Activated CD4-positive, alpha-beta T cell treated with anti-CD3 and anti-CD28 coated beads for 24 hours (primary cell): ENCODE measurements at regions not wholly inside any gene's neighbourhood (a gene's known extent, or its start where the extent isn't known, plus 50 kb on each side); places are given as distances from the start of the nearest gene placed in this dataset.

ENCODE experiments used
- DNase-seq, 2 donors: peaks; one replicate each; pipeline ENCODE4 v3.0.0-alpha.2; 2020; ENCODE audit warnings: low read depth in 2 of 2

DNA sequence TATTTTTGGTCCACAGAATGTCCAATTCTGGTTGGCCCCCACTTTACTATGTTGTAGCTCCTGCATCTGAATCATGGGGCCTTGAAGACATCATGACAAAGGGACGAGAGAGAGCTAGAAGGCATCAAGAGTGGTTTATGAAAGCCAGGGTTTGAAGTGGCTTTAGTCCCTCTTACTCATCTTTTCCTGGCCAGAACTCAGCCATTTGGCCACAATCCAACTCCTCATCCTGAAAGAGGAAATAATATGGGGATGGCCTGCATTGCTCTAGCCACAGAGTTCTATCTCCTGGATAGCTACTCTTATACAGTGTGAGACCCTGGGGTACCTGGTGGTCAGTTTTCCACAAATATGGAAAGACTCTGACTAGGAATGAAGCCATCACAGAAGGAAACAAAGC lies 418.9 kb downstream of the XPNPEP1 start:
- no peak for DNase-seq

- no peak for DNase-seq
Observed at GRCh38 chr10:109487691-109488090, 435.6 kb downstream of the XPNPEP1 start.

DNA sequence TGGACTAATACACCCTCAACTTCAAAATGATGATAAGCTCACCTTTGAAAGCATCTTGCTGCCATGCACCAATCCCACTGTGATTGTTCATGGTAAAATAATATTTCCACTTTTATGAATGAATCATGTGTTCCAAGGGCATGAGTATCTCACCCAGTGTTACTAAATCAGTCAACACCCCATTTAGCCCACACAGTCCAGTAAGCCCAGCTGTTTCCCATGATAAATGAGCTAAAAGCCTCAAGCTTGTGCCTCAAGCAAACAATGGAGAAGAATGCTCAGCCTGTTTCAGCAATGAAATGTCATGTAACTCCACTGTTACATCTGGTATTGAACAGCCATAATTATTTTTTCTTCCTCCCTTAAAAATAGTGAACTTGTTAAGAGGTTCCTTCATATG lies 442.5 kb downstream of the XPNPEP1 start:
- DNase-seq, result no peak

DNA sequence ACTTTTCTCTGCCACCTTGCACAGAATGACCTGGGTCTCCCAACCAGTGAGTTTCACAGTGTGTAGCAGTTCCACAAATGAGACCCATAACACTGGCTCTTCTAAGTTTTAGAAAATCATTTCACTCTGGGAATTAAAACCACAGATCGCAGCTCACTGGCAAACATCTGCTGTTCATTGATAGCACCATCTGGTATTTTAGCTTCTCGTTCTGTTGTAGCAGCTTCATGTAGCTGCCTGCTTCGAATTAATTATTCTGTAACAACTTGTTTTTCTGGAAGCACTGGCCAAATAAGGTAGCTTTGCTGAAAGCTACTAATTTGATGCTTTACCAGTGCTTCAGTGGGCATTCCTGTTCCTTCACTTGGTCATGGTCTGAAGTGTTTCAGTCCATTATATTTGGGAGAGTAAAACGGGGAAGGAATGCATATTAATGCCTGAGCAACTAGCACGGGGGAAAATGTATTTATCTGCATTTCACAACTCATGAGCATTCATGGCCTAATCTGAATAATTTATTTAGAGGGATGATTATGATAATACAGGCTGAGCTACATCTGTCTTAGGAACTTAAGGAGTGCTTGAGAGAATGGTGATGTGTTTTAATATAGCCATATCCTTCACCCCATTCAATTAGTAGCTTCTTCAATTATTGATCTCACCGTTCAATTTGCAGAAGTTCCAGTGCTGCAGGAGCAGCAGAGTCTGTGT lies 447.4 kb downstream of the XPNPEP1 start:
- no peak for DNase-seq

DNA sequence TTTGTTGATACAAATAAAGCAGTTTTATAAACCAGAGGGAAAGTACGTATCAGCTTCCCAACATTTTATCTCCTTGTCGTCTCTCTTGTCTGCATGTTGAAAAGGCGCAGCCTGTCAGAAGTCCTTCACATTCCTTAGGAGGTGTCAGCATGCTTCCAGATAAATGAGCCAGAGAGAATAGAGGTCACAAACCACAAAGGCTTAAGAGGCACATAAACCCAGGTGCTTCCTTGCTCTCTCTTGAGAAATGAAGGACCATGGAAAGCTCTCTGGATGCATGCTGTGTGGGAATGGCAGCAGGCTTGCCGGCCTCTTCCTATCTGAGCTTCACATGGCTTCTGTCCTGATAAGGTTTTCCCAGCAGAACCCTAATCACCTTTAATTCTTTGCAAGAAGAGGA lies 448.5 kb downstream of the XPNPEP1 start:
- DNase-seq, result no peak

DNA sequence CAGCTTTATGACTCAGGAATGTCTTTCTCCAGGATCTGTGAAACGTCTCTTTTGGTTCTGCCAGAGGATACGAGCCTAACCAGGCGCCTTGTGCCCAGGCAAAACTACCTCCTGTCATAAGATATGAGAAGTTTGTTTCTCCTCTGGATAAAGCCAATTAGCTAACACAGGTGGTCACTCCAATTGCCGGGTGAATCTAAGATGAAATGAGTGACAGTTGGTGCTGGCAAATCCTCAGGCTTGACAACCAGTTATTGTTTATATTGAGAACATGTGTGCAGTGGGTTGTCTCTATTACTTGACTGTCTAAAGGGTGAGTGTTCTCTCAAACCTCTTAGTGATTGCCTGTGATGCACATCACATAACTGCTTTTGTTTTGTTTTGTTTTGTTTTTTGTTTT lies 449.1 kb downstream of the XPNPEP1 start:
- DNase-seq, result no peak

- DNase-seq, result no peak
Observed at GRCh38 chr10:109467551-109467950, 455.8 kb downstream of the XPNPEP1 start.

DNA sequence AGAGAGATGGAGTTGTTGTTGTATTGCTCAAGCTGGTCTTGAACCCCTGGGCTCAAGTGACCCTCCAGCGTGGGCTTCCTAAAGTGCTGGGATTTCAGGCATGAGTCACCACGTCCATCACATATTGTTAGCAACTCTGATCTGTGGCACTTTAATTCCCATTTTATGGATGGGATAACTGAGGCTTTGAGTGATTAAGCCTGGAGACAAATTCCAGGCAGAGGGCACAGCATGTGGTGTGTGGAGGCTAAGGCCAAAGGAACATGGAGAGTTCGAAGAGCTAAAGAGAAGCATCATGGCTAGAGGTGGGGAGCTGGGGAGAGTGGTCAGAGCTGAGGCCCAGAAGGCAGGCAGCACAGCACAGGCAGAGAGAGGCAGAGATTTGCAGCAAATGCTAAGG lies 458.4 kb downstream of the XPNPEP1 start:
- no peak for DNase-seq

- DNase-seq, result no peak
Observed at GRCh38 chr10:109457302-109457638, 466.0 kb downstream of the XPNPEP1 start.

DNA sequence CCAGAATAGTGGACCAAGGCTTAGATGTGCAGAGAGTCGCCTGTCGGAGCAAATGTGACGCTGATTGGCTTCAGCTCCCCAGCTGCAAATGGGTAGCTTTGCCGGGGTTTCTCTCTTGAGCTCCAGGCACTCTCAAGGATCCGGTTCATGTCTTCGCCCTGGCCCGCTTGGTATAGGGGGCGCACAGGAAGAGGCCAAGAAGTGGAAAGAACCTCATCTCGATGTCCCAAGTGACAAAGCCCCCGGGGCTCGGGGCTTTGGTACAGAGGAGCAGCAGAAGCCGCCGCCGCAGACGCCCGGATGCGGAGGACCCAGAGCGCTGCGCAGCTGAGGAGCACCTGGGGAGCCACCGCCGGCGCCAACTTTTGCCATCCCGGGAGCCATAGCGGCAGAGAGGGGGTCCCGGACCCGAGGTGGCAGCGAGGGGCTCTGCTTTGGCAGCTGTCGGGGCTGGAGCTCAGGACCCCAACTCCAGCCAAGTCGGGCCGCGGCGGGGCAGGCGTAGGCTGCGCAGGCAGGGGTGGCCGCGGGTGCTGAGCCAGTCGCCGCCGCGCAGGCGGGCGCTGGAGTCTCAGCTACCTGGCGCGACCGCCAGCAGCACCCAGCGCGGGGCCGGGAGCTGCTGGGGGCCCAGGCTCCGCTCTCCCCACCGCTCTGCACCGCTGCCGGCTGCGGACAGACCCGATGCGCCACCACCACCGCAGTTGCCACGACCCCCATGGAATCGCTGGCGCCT lies 466.6 kb downstream of the XPNPEP1 start:
- DNase-seq, result no peak

GRCh38 chr10:109454691-109455090 lies 468.6 kb downstream of the XPNPEP1 start:
- DNase-seq, result no peak

GRCh38 chr10:109451879-109452278 lies 471.4 kb downstream of the XPNPEP1 start:
- no peak for DNase-seq

DNA sequence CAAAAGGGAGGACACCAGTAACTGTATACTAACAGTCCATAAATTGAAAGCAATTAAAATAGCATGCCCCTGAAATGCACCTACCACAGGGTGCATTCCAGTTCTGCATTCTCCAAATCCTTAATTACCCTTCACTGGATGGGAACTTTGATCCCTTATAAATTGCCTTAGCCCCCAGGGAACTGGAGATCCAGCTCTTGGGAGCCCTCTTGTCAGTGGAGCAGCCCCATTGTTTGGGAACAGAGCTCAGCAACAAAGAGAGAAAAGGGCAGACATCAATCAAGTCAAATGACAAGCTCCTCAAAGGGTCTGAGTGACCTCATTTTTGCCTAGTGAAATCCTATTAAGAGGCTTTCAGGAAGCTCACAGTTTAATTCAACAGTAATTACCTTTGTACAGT lies 472.6 kb downstream of the XPNPEP1 start:
- no peak for DNase-seq

DNA sequence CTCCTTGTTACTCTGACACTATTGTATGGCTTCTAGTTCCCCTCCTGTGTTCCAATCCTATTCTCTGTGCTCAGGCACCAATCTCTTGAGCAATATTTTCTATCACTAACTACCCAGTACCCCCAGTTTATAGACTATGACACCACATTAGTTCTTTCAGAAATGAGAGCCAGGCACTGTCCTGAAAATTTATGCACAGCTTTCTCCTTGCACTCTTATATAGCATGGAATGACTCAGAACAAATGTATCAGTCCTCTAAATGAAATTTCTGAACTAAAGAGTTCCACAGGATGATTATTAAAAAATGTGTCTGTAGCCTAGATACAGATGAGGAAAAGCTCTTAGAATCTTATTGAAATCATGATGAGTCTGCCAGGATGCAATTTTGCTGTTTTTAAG lies 489.9 kb downstream of the XPNPEP1 start:
- no peak for DNase-seq

DNA sequence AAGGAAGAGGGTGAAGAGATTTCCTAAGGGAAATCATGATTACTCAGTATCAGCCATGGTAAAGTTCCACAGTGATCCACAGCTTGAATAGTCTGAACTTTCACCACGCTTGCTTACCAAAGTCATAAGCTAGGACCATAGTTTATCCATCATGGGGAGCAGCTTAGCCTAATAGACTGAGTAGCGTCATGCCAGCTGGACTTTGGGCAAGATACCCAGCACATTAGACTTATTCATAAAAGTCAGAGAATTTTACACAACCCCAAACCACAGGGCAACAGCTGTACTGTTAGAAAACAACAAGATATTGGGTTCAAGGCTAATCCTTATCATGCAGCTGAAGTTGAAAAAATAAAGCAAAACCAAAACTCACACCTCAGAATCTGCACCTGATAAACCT lies 491.0 kb downstream of the XPNPEP1 start:
- DNase-seq, result no peak

DNA sequence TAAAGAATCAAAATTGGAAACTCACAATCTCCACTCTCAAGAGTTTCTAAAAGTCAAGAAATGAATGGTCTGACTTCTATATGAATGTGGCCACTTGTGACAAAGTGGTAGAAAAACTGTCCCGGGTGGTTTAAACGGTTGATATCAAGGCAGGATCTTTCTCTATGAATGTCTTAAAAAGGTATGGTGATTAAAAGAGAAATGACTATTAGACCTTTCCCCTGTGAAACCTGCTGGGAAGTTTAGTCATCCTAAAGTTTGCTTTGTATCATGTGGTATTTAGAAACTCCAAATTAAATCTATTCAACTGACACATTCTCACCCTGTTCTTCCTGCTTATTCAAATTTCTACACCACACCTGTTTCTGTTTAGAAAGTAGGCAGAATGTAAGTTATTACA lies 492.5 kb downstream of the XPNPEP1 start:
- DNase-seq, result no peak

DNA sequence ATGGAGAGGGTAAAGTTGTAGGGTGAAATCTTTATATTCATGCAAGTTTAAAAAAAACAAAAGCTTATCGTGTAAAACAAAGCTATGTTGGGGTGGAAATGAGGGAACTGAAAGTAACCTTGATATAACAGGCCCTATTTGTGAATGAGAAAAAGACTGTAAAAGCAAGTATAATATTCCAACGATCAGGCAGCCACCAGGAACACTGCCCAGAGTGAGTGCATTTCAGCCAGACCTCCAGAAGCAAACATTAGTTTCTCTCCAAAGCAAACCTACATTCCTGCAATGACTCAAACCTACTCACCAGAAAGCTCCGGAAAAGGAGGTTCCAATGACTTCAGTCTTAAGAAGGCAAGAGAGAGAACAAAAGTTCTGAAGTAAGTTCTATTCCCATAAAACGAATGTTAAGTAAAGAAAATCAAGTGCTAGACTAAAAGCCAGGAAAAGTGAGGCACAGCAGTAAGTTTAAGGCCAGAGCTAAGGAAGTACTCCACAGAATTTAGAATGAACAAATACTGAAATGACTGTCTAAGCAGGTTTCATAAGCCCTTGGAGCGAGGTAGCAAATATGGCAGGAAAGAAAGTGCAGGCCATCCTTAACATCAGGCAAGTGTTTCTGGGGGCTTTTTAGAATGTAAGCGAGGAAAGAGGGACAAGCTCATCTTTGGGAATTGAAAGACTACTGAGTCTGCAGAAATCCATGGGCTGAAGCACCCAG lies 493.1 kb downstream of the XPNPEP1 start:
- DNase-seq, result no peak

GRCh38 chr10:109428775-109429491 lies 494.4 kb downstream of the XPNPEP1 start:
- no peak for DNase-seq

GRCh38 chr10:109427411-109427810 lies 495.9 kb downstream of the XPNPEP1 start:
- DNase-seq, result no peak

DNA sequence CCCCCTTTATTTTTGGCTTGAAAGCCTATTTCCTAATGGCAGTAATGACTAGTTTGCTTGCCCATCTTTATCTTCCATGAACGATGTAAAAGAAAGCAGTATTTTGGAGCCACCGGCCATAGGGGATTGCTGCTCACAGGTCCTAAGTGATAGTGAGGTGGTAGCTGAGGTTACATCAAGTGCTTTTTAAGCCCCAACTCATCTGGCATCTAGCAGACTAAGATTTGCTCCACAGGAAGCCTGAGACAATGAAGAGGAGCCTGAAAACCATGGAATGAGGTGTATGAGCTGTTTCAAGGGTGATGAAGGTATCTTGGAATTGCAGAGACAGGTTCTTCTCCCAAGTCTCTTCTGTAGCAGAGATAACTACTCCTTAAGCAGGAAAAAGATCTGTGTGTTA lies 496.3 kb downstream of the XPNPEP1 start:
- DNase-seq, result no peak

DNA sequence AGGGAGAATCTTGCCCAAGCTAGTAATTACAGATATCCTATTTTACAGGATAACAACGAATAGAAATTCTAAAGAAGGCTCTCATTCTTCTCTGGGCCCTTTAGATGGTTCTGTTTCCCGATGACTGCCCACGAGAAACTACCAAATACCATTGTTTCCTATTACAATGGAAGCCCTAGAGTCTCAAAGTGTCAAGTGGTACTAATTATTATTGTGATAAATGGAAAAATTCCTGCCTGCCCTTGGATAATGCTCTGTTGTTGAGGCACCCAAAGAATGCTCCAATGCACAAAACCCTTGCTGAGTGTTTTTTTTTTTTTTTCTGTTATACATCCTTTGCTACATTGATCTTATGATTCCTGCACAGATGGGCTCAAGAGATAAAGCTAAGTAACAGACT lies 504.5 kb downstream of the XPNPEP1 start:
- DNase-seq, result no peak

DNA sequence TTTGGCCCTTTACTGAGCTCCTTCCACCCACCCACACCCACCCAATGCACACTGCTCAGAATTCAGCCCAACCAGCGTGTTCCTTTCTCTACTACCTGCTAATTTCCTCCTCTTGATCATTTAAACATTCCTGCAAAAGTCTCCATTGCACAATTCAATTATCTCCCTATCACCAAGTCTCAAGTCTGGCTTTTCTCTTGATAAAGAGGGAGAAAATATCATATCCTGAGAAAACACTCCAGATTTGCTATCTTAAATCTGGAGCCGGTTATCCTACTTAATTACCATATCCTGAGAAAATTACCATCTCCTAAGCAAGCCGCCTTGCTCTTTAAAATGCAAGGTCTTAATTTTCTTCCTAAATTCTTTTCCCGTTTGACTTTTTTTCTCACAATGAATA lies 505.5 kb downstream of the XPNPEP1 start:
- no peak for DNase-seq
